OCI-LY1 (cell line): ENCODE measurements at regions not wholly inside any gene's neighbourhood (a gene's known extent, or its start where the extent isn't known, plus 50 kb on each side); places are given as distances from the start of the nearest gene placed in this dataset.

Experiments
- EZH2 ChIP-seq: fragments of 200-600 bp; sonication (generic), shearing (Covaris generic); IDR thresholded peaks from 2 replicates; pipeline ENCODE4 v1.8.0; 2017; ENCODE audit warnings: borderline replicate concordance, mixed run types, mild to moderate bottlenecking, antibody characterized with exemption, low read length, moderate library complexity, mixed read lengths
- TF ChIP-seq, protein P1 (sequence below): fragments of 200-600 bp; sonication (generic), shearing (Covaris generic); IDR thresholded peaks from 2 replicates; pipeline ENCODE4 v1.5.1; 2017; ENCODE audit warnings: mild to moderate bottlenecking, antibody characterized with exemption, low read length, moderate library complexity, mixed read lengths

DNA sequence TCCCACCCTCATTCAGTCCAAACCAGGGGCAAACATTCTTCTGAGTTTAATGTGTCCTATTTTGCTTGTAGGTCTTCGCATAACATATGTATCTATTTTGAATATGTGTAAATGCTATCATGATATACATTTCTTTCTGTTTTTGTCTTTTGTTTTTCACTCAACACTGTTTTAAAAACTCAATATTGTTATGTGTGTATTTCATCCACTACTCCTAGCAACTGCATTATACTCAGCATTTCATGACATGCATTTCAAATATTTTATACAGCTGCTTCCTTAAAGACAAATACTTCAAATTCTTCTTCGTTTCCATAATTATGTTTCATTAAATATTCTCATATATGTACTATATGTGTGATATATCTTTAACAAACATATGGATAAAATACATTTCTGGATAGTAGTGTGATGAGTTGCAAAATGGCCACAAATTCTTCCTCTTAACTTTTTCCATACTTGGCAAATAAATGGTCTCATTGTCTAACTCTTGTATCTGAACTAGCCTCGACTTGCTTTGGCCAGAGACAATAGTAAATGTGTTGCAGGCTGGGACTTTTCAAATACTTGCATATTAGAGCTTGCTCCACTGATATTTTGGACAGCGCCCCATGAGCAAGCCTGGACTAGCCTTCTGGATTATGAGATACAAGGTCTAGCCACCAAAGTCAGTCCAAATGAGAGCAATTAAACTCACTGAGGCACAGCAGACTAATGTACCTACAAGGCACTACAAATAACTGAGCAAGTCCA is 539.7 kb upstream of the KCND2 start:
- TF ChIP-seq, protein P1, sequence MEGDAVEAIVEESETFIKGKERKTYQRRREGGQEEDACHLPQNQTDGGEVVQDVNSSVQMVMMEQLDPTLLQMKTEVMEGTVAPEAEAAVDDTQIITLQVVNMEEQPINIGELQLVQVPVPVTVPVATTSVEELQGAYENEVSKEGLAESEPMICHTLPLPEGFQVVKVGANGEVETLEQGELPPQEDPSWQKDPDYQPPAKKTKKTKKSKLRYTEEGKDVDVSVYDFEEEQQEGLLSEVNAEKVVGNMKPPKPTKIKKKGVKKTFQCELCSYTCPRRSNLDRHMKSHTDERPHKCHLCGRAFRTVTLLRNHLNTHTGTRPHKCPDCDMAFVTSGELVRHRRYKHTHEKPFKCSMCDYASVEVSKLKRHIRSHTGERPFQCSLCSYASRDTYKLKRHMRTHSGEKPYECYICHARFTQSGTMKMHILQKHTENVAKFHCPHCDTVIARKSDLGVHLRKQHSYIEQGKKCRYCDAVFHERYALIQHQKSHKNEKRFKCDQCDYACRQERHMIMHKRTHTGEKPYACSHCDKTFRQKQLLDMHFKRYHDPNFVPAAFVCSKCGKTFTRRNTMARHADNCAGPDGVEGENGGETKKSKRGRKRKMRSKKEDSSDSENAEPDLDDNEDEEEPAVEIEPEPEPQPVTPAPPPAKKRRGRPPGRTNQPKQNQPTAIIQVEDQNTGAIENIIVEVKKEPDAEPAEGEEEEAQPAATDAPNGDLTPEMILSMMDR: no peak
- TF ChIP-seq EZH2: no peak
